ENCODE measurements at regions not wholly inside any gene's neighbourhood (a gene's known extent, or its start where the extent isn't known, plus 50 kb on each side); places are given as distances from the start of the nearest gene placed in this dataset.

- H3K27ac ChIP-seq, result no peak overlapping the region
- TF ChIP-seq ZFX (IDR thresholded peaks at IDR 0.05; ENCODE audit: borderline replicate concordance) (no peak), CTCF (IDR thresholded peaks at IDR 0.05) (no peak)
Observed at GRCh38 chr21:18151046-18151445, 93.6 kb upstream of the CHODL start.

GRCh38 chr21:18148401-18148800 lies 96.2 kb upstream of the CHODL start:
- no peak overlapping the region for H3K27ac ChIP-seq
- no peak for TF ChIP-seq ZFX (IDR thresholded peaks at IDR 0.05; ENCODE audit: borderline replicate concordance)
- TF ChIP-seq CTCF (IDR thresholded peaks at IDR 0.05), result no peak

GRCh38 chr21:18147678-18148077 lies 97.0 kb upstream of the CHODL start:
- TF ChIP-seq CTCF (IDR thresholded peaks at IDR 0.05) (no peak), ZFX (IDR thresholded peaks at IDR 0.05; ENCODE audit: borderline replicate concordance) (no peak)
- H3K27ac ChIP-seq, result no peak overlapping the region

GRCh38 chr21:18146820-18147219 lies 97.8 kb upstream of the CHODL start:
- no peak for TF ChIP-seq CTCF (IDR thresholded peaks at IDR 0.05)
- no peak for TF ChIP-seq ZFX (IDR thresholded peaks at IDR 0.05; ENCODE audit: borderline replicate concordance)
- no peak overlapping the region for H3K27ac ChIP-seq

- H3K27ac ChIP-seq, result no peak overlapping the region
- TF ChIP-seq ZFX (IDR thresholded peaks at IDR 0.05; ENCODE audit: borderline replicate concordance) (no peak), CTCF (IDR thresholded peaks at IDR 0.05) (no peak)
Observed at GRCh38 chr21:18144339-18144738, 100.3 kb upstream of the CHODL start.

GRCh38 chr21:18142655-18143054 lies 102.0 kb upstream of the CHODL start:
- H3K27ac ChIP-seq, result no peak overlapping the region
- no peak for TF ChIP-seq CTCF (IDR thresholded peaks at IDR 0.05)

GRCh38 chr21:18138507-18138906 lies 106.1 kb upstream of the CHODL start:
- TF ChIP-seq ZFX (IDR thresholded peaks at IDR 0.05; ENCODE audit: borderline replicate concordance) (no peak), CTCF (IDR thresholded peaks at IDR 0.05) (no peak)
- no peak overlapping the region for H3K27ac ChIP-seq
